Panc1 (cell line): ENCODE measurements at regions not wholly inside any gene's neighbourhood (a gene's known extent, or its start where the extent isn't known, plus 50 kb on each side); places are given as distances from the start of the nearest gene placed in this dataset.

Experiments
- ATAC-seq: fragments of 200-7000 bp; cut with Tn5 transposase; 2 replicates; pipeline ENCODE4 v1.9.1; 2020; ENCODE audit warnings: mild to moderate bottlenecking, moderate library complexity
- BruUV-seq: library from RNA; stranded (reverse); fragments of 400-500 nt; replicated peaks from 2 replicates; lab custom pipeline; 2021; lab: Mats Ljungman, UMichigan
- CTCF ChIA-PET: fragments of 300-600 bp; sonication (Branson Sonifier 250); formaldehyde crosslinking; loops from one replicate; lab custom pipeline; 2022; ENCODE audit warnings: antibody characterized with exemption; lab: Charles Lee
- POLR2A ChIA-PET: fragments of 300-600 bp; sonication (Branson Sonifier 250); formaldehyde crosslinking; loops from one replicate; lab custom pipeline; 2022; ENCODE audit warnings: antibody characterized with exemption; lab: Charles Lee
- DNase-seq: peaks from one replicate; pipeline ENCODE4 v3.0.0-alpha.2; 2010; ENCODE audit warnings: low read depth, low spot score
- H3K27ac ChIP-seq: 2 replicates; pipeline ENCODE4 v1.5.1; 2011; ENCODE audit warnings: mild to moderate bottlenecking, low read length, inconsistent platforms
- H3K27me3 ChIP-seq: fragments of 200-500 bp; sonication (Bioruptor generic); 2 replicates; pipeline ENCODE4 v1.6.0; 2014; ENCODE audit warnings: low read length, inconsistent platforms; ENCODE audit not compliant: control insufficient read depth, insufficient read depth
- H3K36me3 ChIP-seq: fragments of 200-500 bp; sonication (Bioruptor generic); 2 replicates; pipeline ENCODE4 v1.5.1; 2014; ENCODE audit warnings: inconsistent platforms, mild to moderate bottlenecking, low read length, moderate library complexity; ENCODE audit not compliant: control insufficient read depth, insufficient read depth
- H3K4me1 ChIP-seq: 2 replicates; pipeline ENCODE4 v1.5.1; 2011; ENCODE audit warnings: inconsistent platforms, mild to moderate bottlenecking, low read length, moderate library complexity; ENCODE audit not compliant: control insufficient read depth, insufficient read depth
- H3K4me3 ChIP-seq, 2 experiments: 2 replicates each; pipeline ENCODE4 v1.5.1; 2011 to 2012; ENCODE audit warnings: low read depth in 2 of 2, low read length in 2 of 2, mild to moderate bottlenecking in 2 of 2, inconsistent platforms in 1 of 2, moderate library complexity in 1 of 2
- H3K9me3 ChIP-seq: fragments of 200-500 bp; sonication (Bioruptor generic); 2 replicates; pipeline ENCODE4 v1.5.1; 2014; ENCODE audit warnings: low read depth, mild to moderate bottlenecking, inconsistent platforms, low read length, moderate library complexity; ENCODE audit not compliant: control insufficient read depth, insufficient read depth
- POLR2AphosphoS5 ChIP-seq: IDR thresholded peaks from 2 replicates; pipeline ENCODE4 v1.6.1; 2012; ENCODE audit warnings: mild to moderate bottlenecking, low read depth, low read length, moderate library complexity
- SIN3A ChIP-seq: IDR thresholded peaks from 2 replicates; pipeline ENCODE4 v1.6.1; 2012; ENCODE audit warnings: low read depth, mild to moderate bottlenecking, low read length, moderate library complexity, borderline replicate concordance; ENCODE audit not compliant: insufficient read depth
- TCF7L2 ChIP-seq: IDR thresholded peaks from 2 replicates; pipeline ENCODE4 v1.6.1; 2011; ENCODE audit warnings: mild to moderate bottlenecking, low read depth, low read length, inconsistent platforms
- in situ Hi-C: cut with HindIII; loops from 2 replicates; pipeline ENCODE4 v1.10.0; 2016; ENCODE audit warnings: low sequenced_read_pairs, low pct_unique_long_range_greater_than_20kb
- intact Hi-C: fragments of 100-400 bp; cut with micrococcal nuclease; formaldehyde crosslinking; loops from one replicate; pipeline ENCODE4 v1.10.0; 2022; ENCODE audit not compliant: unreplicated experiment
- TF ChIP-seq, protein P1 (sequence below): fragments of 450-650 bp; IDR thresholded peaks from 2 replicates; pipeline ENCODE4 v1.5.1; 2017; ENCODE audit warnings: mild to moderate bottlenecking
- TF ChIP-seq, protein P2 (sequence below), 2 experiments: IDR thresholded peaks; 2 replicates each; pipeline ENCODE4 v1.6.1; 2011 to 2012; ENCODE audit warnings: low read depth in 2 of 2, control low read depth in 1 of 2, low read length in 1 of 2, mild to moderate bottlenecking in 1 of 2, moderate library complexity in 1 of 2; ENCODE audit not compliant: insufficient read depth in 1 of 2

DNA sequence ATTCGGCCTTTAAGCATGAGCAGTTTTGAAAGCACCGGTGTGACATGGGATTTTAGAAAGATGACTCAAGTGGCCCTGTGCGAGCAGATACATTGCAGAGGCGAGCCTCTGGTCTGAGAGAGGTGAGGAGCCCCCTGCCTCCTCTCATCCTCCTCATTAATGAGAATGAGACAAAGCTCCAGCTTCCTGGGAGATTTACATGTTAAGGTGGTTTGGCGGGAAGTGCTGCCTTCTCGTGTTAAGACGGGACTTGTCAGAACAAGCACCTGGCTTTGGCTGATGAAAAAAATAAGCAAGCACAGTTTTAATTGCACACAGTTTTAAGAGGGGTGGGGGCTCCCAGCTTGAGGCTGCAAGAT, 68.1 kb downstream of the ACTL7B start:
- no peaks in the 10 kb centered on the region for H3K36me3 ChIP-seq
- H3K9me3 ChIP-seq: no peaks in the 10 kb centered on the region
- POLR2A ChIA-PET: no interaction called here
- ATAC-seq (no peak), DNase-seq (no peak)
- no TSS peak for BruUV-seq
- H3K27ac ChIP-seq: no peak overlapping the region
- H3K4me3 ChIP-seq: no peak overlapping the region
- CTCF ChIA-PET: no interaction called here
- H3K27me3 ChIP-seq: no peaks in the 10 kb centered on the region; the same call in 1 of the 2 replicates
- H3K4me1 ChIP-seq: no peaks in the 10 kb centered on the region
- no peak for TF ChIP-seq TCF7L2
- TF ChIP-seq, protein P1, sequence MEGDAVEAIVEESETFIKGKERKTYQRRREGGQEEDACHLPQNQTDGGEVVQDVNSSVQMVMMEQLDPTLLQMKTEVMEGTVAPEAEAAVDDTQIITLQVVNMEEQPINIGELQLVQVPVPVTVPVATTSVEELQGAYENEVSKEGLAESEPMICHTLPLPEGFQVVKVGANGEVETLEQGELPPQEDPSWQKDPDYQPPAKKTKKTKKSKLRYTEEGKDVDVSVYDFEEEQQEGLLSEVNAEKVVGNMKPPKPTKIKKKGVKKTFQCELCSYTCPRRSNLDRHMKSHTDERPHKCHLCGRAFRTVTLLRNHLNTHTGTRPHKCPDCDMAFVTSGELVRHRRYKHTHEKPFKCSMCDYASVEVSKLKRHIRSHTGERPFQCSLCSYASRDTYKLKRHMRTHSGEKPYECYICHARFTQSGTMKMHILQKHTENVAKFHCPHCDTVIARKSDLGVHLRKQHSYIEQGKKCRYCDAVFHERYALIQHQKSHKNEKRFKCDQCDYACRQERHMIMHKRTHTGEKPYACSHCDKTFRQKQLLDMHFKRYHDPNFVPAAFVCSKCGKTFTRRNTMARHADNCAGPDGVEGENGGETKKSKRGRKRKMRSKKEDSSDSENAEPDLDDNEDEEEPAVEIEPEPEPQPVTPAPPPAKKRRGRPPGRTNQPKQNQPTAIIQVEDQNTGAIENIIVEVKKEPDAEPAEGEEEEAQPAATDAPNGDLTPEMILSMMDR: no peak
- no peak for TF ChIP-seq POLR2AphosphoS5
- TF ChIP-seq SIN3A: no peak
- TF ChIP-seq, protein P2, sequence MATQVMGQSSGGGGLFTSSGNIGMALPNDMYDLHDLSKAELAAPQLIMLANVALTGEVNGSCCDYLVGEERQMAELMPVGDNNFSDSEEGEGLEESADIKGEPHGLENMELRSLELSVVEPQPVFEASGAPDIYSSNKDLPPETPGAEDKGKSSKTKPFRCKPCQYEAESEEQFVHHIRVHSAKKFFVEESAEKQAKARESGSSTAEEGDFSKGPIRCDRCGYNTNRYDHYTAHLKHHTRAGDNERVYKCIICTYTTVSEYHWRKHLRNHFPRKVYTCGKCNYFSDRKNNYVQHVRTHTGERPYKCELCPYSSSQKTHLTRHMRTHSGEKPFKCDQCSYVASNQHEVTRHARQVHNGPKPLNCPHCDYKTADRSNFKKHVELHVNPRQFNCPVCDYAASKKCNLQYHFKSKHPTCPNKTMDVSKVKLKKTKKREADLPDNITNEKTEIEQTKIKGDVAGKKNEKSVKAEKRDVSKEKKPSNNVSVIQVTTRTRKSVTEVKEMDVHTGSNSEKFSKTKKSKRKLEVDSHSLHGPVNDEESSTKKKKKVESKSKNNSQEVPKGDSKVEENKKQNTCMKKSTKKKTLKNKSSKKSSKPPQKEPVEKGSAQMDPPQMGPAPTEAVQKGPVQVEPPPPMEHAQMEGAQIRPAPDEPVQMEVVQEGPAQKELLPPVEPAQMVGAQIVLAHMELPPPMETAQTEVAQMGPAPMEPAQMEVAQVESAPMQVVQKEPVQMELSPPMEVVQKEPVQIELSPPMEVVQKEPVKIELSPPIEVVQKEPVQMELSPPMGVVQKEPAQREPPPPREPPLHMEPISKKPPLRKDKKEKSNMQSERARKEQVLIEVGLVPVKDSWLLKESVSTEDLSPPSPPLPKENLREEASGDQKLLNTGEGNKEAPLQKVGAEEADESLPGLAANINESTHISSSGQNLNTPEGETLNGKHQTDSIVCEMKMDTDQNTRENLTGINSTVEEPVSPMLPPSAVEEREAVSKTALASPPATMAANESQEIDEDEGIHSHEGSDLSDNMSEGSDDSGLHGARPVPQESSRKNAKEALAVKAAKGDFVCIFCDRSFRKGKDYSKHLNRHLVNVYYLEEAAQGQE (IDR thresholded peaks at IDR 0.05; ENCODE audit: insufficient read depth in 1 of 2, low read depth in 2 of 2, low read length in 1 of 2): no peak
- in situ Hi-C loops: no loop called here
- intact Hi-C loops: no loop called here

DNA sequence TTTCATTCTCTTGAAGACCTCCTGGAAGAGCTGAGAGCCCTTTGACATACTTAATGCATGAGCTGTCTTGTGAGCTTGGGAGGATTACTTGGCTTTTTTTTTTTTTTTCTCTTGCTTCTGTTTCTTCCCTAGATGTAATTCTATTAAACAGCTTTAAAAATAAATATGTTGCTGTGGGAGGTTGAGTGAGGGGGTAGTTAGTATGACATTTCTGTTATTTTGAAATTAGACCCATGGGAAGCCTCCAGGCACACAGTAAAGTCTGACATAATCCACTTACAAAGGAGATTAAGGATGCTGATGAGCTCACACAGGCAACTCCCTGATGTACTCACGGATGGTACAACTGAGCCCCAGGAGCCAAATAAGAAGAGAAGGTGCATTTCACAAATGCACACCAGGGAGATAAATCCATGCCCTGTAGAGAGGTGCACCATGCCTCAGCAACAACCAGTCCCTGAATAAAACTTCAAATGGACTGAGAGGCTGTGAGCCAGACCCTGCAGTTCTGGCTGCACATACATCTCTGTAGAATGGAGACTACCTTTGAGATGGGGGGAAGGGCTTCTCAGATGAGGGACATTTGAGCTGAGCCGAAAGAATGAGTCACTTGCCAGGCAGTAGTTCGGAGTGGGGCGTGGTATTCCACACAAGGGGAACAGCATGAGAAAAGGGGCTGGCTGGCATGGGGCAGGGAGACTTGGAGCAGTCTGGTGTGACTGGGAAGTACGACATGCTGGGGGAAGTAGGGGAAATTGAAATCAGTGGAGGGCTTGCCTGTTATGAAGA, 68.7 kb downstream of the ACTL7B start:
- DNase-seq (no peak), ATAC-seq (no peak)
- H3K36me3 ChIP-seq: no peaks in the 10 kb centered on the region
- POLR2A ChIA-PET: no interaction called here
- H3K4me3 ChIP-seq: no peak overlapping the region
- H3K4me1 ChIP-seq: no peaks in the 10 kb centered on the region
- CTCF ChIA-PET: no interaction called here
- H3K27me3 ChIP-seq: no peaks in the 10 kb centered on the region; the same call in 1 of the 2 replicates
- TF ChIP-seq, protein P2 (IDR thresholded peaks at IDR 0.05; ENCODE audit: insufficient read depth in 1 of 2, low read depth in 2 of 2, low read length in 1 of 2): no peak
- TF ChIP-seq POLR2AphosphoS5 (no peak), SIN3A (no peak), TCF7L2 (no peak)
- TF ChIP-seq, protein P1: no peak
- H3K9me3 ChIP-seq: no peaks in the 10 kb centered on the region
- H3K27ac ChIP-seq: no peak overlapping the region
- intact Hi-C loops (no loop called here), in situ Hi-C loops (no loop called here)
- BruUV-seq: no TSS peak
